ENCODE measurements at regions not wholly inside any gene's neighbourhood (a gene's known extent, or its start where the extent isn't known, plus 50 kb on each side); places are given as distances from the start of the nearest gene placed in this dataset.

GRCh38 chr2:177029501-177029900 lies 183.1 kb upstream of the HNRNPA3 start:
- H3K27me3 ChIP-seq (ENCODE audit: insufficient read depth, low read length): peaks cover 48% of the 10 kb centered on the region
- no peak overlapping the region for H2AFZ ChIP-seq (ENCODE audit: low read length, unreplicated experiment)
- no peaks in the 10 kb centered on the region for H3K4me1 ChIP-seq (ENCODE audit: control insufficient read depth, insufficient read depth, low read length, unreplicated experiment)
- H3K79me2 ChIP-seq (ENCODE audit: control insufficient read depth, insufficient read depth, low read length, unreplicated experiment): no peaks in the 10 kb centered on the region
- H3K36me3 ChIP-seq (ENCODE audit: insufficient read depth, low read length): no peaks in the 10 kb centered on the region
- H3K27ac ChIP-seq (ENCODE audit: low read depth, low read length): no peak overlapping the region
- H3K4me3 ChIP-seq (ENCODE audit: low read depth, low read length): no peak overlapping the region

DNA sequence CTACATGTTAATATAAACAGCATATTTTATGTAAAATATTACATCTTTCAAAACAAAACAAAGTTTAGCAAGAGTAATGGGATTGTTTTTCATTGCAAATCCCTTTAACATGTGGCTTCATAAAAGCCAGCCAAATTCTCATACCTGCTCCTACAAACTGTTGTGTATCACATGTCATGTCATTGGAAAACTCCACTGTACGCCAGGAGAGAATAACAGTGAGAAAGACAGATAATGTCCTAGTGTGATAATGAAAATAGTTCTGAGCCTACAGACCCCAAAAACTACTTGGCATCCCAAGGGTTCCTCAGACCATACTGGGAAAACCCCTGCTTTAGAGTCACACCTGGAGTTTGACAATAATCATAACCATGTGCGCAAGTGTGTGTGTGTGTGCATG lies 182.7 kb upstream of the HNRNPA3 start:
- no peaks in the 10 kb centered on the region for H3K79me2 ChIP-seq (ENCODE audit: control insufficient read depth, insufficient read depth, low read length, unreplicated experiment)
- no peaks in the 10 kb centered on the region for H3K4me1 ChIP-seq (ENCODE audit: control insufficient read depth, insufficient read depth, low read length, unreplicated experiment)
- H3K36me3 ChIP-seq (ENCODE audit: insufficient read depth, low read length): no peaks in the 10 kb centered on the region
- H3K4me3 ChIP-seq (ENCODE audit: low read depth, low read length): no peak overlapping the region
- no peak overlapping the region for H3K27ac ChIP-seq (ENCODE audit: low read depth, low read length)
- no peak overlapping the region for H2AFZ ChIP-seq (ENCODE audit: low read length, unreplicated experiment)
- peaks cover 48% of the 10 kb centered on the region for H3K27me3 ChIP-seq (ENCODE audit: insufficient read depth, low read length)

DNA sequence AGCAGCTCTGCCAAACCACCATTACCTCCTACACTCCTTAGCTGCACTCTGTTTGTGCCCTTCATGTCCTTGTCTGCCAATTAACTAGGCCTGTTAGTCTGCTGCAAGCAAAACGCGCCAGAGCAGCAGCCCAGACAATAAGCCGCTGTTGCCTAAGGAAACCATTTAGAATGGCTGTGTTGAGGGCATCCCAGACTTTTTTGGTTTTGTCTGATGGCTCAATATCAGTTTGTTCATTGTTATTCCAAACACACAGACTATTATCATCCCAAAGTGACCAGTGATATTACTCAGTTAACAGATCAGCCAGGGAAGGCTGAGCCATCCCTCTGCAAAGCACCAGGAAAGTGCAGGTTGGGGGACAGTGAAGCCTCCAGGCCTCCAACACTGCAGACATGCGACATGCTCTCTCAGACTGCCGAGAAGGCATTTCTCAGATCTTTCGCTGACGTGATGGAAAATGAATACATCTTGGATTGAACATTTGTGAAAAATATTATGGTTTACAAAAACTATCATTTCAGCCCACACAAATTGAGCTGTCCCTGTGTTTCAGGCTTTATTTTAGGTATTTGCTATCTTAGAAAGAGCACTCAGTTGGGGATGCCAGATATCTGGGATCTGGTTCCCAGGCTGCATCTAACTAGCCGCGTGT lies 182.0 kb upstream of the HNRNPA3 start:
- Histone ChIP-seq H3K36me3 (ENCODE audit: insufficient read depth, low read length) (no peaks in the 10 kb centered on the region), H3K79me2 (ENCODE audit: control insufficient read depth, insufficient read depth, low read length, unreplicated experiment) (no peaks in the 10 kb centered on the region), H3K27ac (ENCODE audit: low read depth, low read length) (no peak overlapping the region), H3K4me3 (ENCODE audit: low read depth, low read length) (no peak overlapping the region), H2AFZ (ENCODE audit: low read length, unreplicated experiment) (no peak overlapping the region), H3K27me3 (ENCODE audit: insufficient read depth, low read length) (peaks cover 46% of the 10 kb centered on the region), H3K4me1 (ENCODE audit: control insufficient read depth, insufficient read depth, low read length, unreplicated experiment) (no peaks in the 10 kb centered on the region)

DNA sequence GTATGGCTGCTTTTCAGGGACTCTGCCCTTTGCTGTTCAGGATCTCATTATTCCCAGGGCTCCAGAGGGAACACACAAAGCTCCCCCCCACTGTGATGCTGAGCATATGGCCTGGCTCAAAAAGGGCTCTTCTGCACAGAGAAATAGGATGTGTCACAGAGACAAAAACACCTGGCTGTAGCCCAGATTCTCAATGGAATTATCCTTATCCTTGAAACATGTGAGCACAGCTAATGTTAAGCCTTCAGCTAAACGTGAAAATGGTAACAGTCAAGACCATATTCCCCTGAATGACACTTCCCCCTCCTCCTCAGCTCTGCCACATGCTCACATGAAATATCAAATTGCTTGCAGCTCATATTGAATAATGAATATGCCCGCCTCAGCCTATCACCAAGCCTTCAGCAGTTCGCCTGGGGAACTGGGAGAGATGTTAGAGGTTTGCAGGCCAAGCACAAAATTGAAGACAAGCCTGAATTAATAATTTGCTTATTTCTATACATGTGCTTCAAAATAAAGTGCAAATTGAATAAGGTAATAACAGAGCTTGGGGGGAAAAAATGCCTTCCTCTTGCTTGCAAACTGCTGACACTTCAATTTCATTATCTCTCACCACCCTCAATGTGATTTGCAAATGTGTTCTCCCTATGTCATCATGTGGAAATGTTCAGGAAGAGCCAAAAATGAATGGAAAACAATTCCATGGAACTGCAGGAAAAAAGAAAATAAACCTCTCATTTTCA lies 181.0 kb upstream of the HNRNPA3 start:
- Histone ChIP-seq H3K4me3 (ENCODE audit: low read depth, low read length) (no peak overlapping the region), H2AFZ (ENCODE audit: low read length, unreplicated experiment) (no peak overlapping the region), H3K27ac (ENCODE audit: low read depth, low read length) (no peak overlapping the region), H3K79me2 (ENCODE audit: control insufficient read depth, insufficient read depth, low read length, unreplicated experiment) (no peaks in the 10 kb centered on the region), H3K36me3 (ENCODE audit: insufficient read depth, low read length) (no peaks in the 10 kb centered on the region), H3K4me1 (ENCODE audit: control insufficient read depth, insufficient read depth, low read length, unreplicated experiment) (no peaks in the 10 kb centered on the region), H3K27me3 (ENCODE audit: insufficient read depth, low read length) (peaks cover 42% of the 10 kb centered on the region)

GRCh38 chr2:177036747-177037146 lies 175.8 kb upstream of the HNRNPA3 start:
- Histone ChIP-seq H3K27me3 (ENCODE audit: insufficient read depth, low read length) (peaks cover 74% of the 10 kb centered on the region), H3K4me3 (ENCODE audit: low read depth, low read length) (no peak overlapping the region)

DNA sequence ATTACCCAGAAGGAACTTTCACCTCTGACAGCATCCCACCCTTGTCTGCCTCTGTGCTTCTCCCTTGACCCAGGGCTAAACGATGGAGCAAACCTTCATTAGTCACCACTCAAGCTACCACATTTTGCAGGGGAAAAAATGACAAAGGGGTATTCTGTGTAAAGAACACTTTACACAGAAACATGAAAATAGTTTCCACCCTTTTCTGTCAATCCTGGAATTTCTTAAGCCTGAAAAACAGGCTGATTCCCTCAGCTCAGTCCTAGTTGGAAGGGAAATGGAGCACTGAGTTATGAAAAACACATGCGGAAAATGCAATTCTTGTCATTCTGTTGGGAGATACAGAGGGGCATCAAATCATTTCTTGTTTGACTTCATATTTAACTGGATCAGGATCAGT lies 175.0 kb upstream of the HNRNPA3 start:
- H3K79me2 ChIP-seq (ENCODE audit: control insufficient read depth, insufficient read depth, low read length, unreplicated experiment): no peaks in the 10 kb centered on the region
- no peak overlapping the region for H3K27ac ChIP-seq (ENCODE audit: low read depth, low read length)
- H3K36me3 ChIP-seq (ENCODE audit: insufficient read depth, low read length): no peaks in the 10 kb centered on the region
- H3K4me3 ChIP-seq (ENCODE audit: low read depth, low read length): no peak overlapping the region
- peaks cover 82% of the 10 kb centered on the region for H3K27me3 ChIP-seq (ENCODE audit: insufficient read depth, low read length)
- H2AFZ ChIP-seq (ENCODE audit: low read length, unreplicated experiment): no peak overlapping the region
- no peaks in the 10 kb centered on the region for H3K4me1 ChIP-seq (ENCODE audit: control insufficient read depth, insufficient read depth, low read length, unreplicated experiment)

More at GRCh38 chr2:177036747-177037146, 175.8 kb upstream of the HNRNPA3 start:
- H3K36me3 ChIP-seq (ENCODE audit: insufficient read depth, low read length): no peaks in the 10 kb centered on the region
- H3K4me1 ChIP-seq (ENCODE audit: control insufficient read depth, insufficient read depth, low read length, unreplicated experiment): no peaks in the 10 kb centered on the region
- H3K79me2 ChIP-seq (ENCODE audit: control insufficient read depth, insufficient read depth, low read length, unreplicated experiment): no peaks in the 10 kb centered on the region
- H2AFZ ChIP-seq (ENCODE audit: low read length, unreplicated experiment): no peak overlapping the region
- no peak overlapping the region for H3K27ac ChIP-seq (ENCODE audit: low read depth, low read length)

- Histone ChIP-seq H3K4me3 (ENCODE audit: low read depth, low read length) (no peak overlapping the region), H3K27me3 (ENCODE audit: insufficient read depth, low read length) (peaks cover 76% of the 10 kb centered on the region), H2AFZ (ENCODE audit: low read length, unreplicated experiment) (no peak overlapping the region), H3K27ac (ENCODE audit: low read depth, low read length) (no peak overlapping the region), H3K79me2 (ENCODE audit: control insufficient read depth, insufficient read depth, low read length, unreplicated experiment) (no peaks in the 10 kb centered on the region), H3K4me1 (ENCODE audit: control insufficient read depth, insufficient read depth, low read length, unreplicated experiment) (no peaks in the 10 kb centered on the region), H3K36me3 (ENCODE audit: insufficient read depth, low read length) (no peaks in the 10 kb centered on the region)
Measured at GRCh38 chr2:177038787-177039484, 173.7 kb upstream of the HNRNPA3 start.

DNA sequence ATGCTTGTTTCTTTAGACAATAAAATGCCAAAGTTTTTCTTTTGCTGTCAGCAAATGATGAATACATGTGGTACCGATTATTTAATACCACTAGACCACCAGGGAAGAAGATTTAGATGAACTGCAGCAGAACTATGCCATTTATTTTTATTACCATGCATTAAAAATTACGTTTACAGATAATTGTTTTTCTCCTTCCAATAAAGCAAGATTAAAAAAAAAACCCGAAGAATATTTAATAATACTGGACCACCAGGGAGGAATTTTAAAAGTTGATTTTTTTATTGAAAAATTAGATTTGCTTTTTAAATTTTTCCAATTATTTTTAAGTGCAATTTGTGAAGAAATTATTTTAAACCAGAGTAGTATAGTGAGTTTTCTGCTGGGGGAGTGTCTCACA lies 170.3 kb upstream of the HNRNPA3 start:
- no peaks in the 10 kb centered on the region for H3K79me2 ChIP-seq (ENCODE audit: control insufficient read depth, insufficient read depth, low read length, unreplicated experiment)
- no peaks in the 10 kb centered on the region for H3K4me1 ChIP-seq (ENCODE audit: control insufficient read depth, insufficient read depth, low read length, unreplicated experiment)
- peaks cover 70% of the 10 kb centered on the region for H3K27me3 ChIP-seq (ENCODE audit: insufficient read depth, low read length)
- no peak overlapping the region for H3K4me3 ChIP-seq (ENCODE audit: low read depth, low read length)
- no peak overlapping the region for H3K27ac ChIP-seq (ENCODE audit: low read depth, low read length)
- H3K36me3 ChIP-seq (ENCODE audit: insufficient read depth, low read length): no peaks in the 10 kb centered on the region
- no peak overlapping the region for H2AFZ ChIP-seq (ENCODE audit: low read length, unreplicated experiment)

GRCh38 chr2:177044671-177045070 lies 167.9 kb upstream of the HNRNPA3 start:
- Histone ChIP-seq H3K79me2 (ENCODE audit: control insufficient read depth, insufficient read depth, low read length, unreplicated experiment) (no peaks in the 10 kb centered on the region), H3K4me3 (ENCODE audit: low read depth, low read length) (no peak overlapping the region), H2AFZ (ENCODE audit: low read length, unreplicated experiment) (no peak overlapping the region), H3K36me3 (ENCODE audit: insufficient read depth, low read length) (no peaks in the 10 kb centered on the region), H3K4me1 (ENCODE audit: control insufficient read depth, insufficient read depth, low read length, unreplicated experiment) (no peaks in the 10 kb centered on the region), H3K27ac (ENCODE audit: low read depth, low read length) (no peak overlapping the region), H3K27me3 (ENCODE audit: insufficient read depth, low read length) (peaks cover 55% of the 10 kb centered on the region)

GRCh38 chr2:177048981-177049380 lies 163.6 kb upstream of the HNRNPA3 start:
- H3K4me3 ChIP-seq (ENCODE audit: low read depth, low read length): no peak overlapping the region
- H3K4me1 ChIP-seq (ENCODE audit: control insufficient read depth, insufficient read depth, low read length, unreplicated experiment): peaks cover 4% of the 10 kb centered on the region
- peaks cover 22% of the 10 kb centered on the region for H3K27me3 ChIP-seq (ENCODE audit: insufficient read depth, low read length)
- no peaks in the 10 kb centered on the region for H3K79me2 ChIP-seq (ENCODE audit: control insufficient read depth, insufficient read depth, low read length, unreplicated experiment)
- no peak overlapping the region for H2AFZ ChIP-seq (ENCODE audit: low read length, unreplicated experiment)
- no peaks in the 10 kb centered on the region for H3K36me3 ChIP-seq (ENCODE audit: insufficient read depth, low read length)
- no peak overlapping the region for H3K27ac ChIP-seq (ENCODE audit: low read depth, low read length)

Measured in ACC112 (cell line).